HFF-Myc (cell line): ENCODE measurements at regions not wholly inside any gene's neighbourhood (a gene's known extent, or its start where the extent isn't known, plus 50 kb on each side); places are given as distances from the start of the nearest gene placed in this dataset.

Experiments used
- DNase-seq: peaks from one replicate; pipeline ENCODE4 v3.0.0-alpha.2; 2011; ENCODE audit warnings: low read depth; ENCODE audit errors: extremely low read depth
- H3K4me3 ChIP-seq: replicated peaks from 2 replicates; pipeline ENCODE4 v1.5.1; 2011; ENCODE audit warnings: low read depth, mild to moderate bottlenecking, control low read depth, low read length
- CTCF ChIP-seq: IDR thresholded peaks from 2 replicates; pipeline ENCODE4 v1.5.1; 2012; ENCODE audit warnings: mild to moderate bottlenecking, low read depth, low read length, control low read depth; ENCODE audit errors: missing control alignments

- DNase-seq = no peak
- TF ChIP-seq CTCF = no peak
- H3K4me3 ChIP-seq = no peak overlapping the region
Observed at GRCh38 chr4:126172126-126172525, 857.4 kb downstream of the FAT4 start.

GRCh38 chr4:126174627-126175026 lies 859.9 kb downstream of the FAT4 start:
- H3K4me3 ChIP-seq = no peak overlapping the region
- TF ChIP-seq CTCF = no peak
- no peak for DNase-seq

DNA sequence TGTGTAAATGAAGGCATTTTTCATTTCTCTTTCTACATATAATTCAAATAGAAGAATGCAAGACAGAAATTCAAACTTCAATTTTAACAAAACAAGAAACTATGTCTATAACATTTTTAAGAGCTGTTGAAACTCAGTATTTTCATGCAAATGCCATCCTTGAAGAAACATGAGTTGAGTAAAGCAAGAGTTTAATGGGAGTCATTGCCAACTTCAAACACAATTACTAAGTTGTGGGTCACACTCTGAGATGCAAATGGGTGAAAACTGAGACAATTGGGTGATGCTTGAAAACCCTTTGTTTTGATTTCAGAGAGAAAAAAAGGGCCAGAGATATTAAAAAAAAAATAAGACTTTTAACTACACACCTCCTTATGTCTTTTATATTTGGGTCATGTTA lies 865.9 kb downstream of the FAT4 start:
- TF ChIP-seq CTCF = no peak
- DNase-seq = no peak
- H3K4me3 ChIP-seq = no peak overlapping the region

GRCh38 chr4:126182336-126182735 lies 867.6 kb downstream of the FAT4 start:
- no peak overlapping the region for H3K4me3 ChIP-seq
- DNase-seq = no peak
- no peak for TF ChIP-seq CTCF

GRCh38 chr4:126182786-126183185 lies 868.0 kb downstream of the FAT4 start:
- no peak for TF ChIP-seq CTCF
- no peak for DNase-seq
- no peak overlapping the region for H3K4me3 ChIP-seq

DNA sequence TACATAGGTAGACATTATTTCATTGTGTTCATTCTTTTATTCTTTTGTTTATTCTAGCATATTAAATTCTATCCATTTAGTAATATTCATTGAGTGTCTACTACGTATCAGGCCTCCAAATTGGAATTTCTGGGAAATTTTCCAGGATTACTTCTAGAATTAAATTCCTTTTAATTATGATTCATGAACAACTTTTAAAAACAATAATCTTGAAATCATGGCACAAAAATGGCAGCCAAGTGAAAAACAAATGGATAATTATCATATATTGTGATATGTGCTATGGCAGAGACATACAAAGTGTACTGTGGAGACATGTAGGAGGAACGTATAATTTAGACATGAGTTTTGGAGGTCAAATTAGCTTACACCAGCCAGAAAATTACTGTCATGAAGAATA lies 868.5 kb downstream of the FAT4 start:
- no peak overlapping the region for H3K4me3 ChIP-seq
- DNase-seq = no peak
- no peak for TF ChIP-seq CTCF

DNA sequence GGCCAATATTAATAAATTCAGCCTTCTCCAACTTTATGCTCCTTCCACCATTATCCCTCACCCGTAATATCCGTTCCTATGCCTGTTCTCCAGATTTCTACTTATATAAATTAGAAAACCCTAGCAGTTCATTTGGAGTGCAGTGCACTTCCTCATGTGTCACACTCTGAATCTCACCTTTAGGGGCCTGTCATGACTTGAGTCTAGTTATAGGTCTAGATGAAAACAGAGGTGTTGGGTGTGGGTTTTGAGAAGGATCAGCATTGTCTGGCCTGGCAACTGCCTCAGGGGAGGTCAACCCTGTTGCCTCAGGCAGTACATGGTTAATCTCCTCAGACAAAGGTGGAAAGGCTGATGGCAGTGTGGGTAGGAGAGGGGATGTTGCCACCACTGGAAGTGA lies 876.8 kb downstream of the FAT4 start:
- DNase-seq = no peak
- no peak overlapping the region for H3K4me3 ChIP-seq
- no peak for TF ChIP-seq CTCF
